Muscle layer of duodenum (tissue), 2 donors: ENCODE measurements at regions not wholly inside any gene's neighbourhood (a gene's known extent, or its start where the extent isn't known, plus 50 kb on each side); places are given as distances from the start of the nearest gene placed in this dataset.
"Not testable (repeated sequence)": the region's sequence is repeated elsewhere in the genome, so short reads cannot be mapped to it uniquely, and the experiment has no call there.

ENCODE experiments used
- H3K27ac ChIP-seq: one replicate; pipeline ENCODE4 v1.7.0; 2013; ENCODE audit warnings: mild to moderate bottlenecking, low read length
- H3K27me3 ChIP-seq: one replicate; pipeline ENCODE4 v1.7.0; 2013; ENCODE audit warnings: low read depth, mild to moderate bottlenecking, control low read depth, low read length
- H3K36me3 ChIP-seq, 2 donors: one replicate each; pipeline ENCODE4 v1.7.0; 2013; ENCODE audit warnings: low read length in 2 of 2, control low read depth in 1 of 2, mild to moderate bottlenecking in 1 of 2; ENCODE audit not compliant: insufficient read depth in 2 of 2, control insufficient read depth in 1 of 2
- H3K4me1 ChIP-seq, 2 donors: one replicate each; pipeline ENCODE4 v1.7.0; 2013; ENCODE audit warnings: low read length in 2 of 2, mild to moderate bottlenecking in 2 of 2, control low read depth in 1 of 2, moderate library complexity in 1 of 2; ENCODE audit not compliant: insufficient read depth in 2 of 2, control insufficient read depth in 1 of 2
- H3K4me3 ChIP-seq, 2 donors: one replicate each; pipeline ENCODE4 v1.7.0; 2013; ENCODE audit warnings: low read length in 2 of 2, low read depth in 1 of 2, mild to moderate bottlenecking in 1 of 2
- H3K9me3 ChIP-seq, 2 donors: one replicate each; pipeline ENCODE4 v1.7.0; 2013; ENCODE audit warnings: low read length in 2 of 2, control low read depth in 1 of 2, mild to moderate bottlenecking in 1 of 2; ENCODE audit not compliant: control insufficient read depth in 1 of 2
- donor health status: healthy.

- no peak overlapping the region for H3K4me3 ChIP-seq
- H3K36me3 ChIP-seq: no peaks in the 10 kb centered on the region
These were observed 564.6 kb downstream of the C12orf50 start for GRCh38 chr12:87464565-87464964.

GRCh38 chr12:87444039-87444438, 585.2 kb downstream of the C12orf50 start:
- H3K27ac ChIP-seq: no peak overlapping the region
- H3K4me1 ChIP-seq: no peaks in the 10 kb centered on the region
- H3K36me3 ChIP-seq: no peaks in the 10 kb centered on the region
- H3K4me3 ChIP-seq: no peak overlapping the region
- H3K9me3 ChIP-seq: no peaks in the 10 kb centered on the region
- no peaks in the 10 kb centered on the region for H3K27me3 ChIP-seq

More at GRCh38 chr12:87464565-87464964, 564.6 kb downstream of the C12orf50 start:
- Histone ChIP-seq H3K27ac (no peak overlapping the region), H3K9me3 (no peaks in the 10 kb centered on the region), H3K4me1 (no peaks in the 10 kb centered on the region), H3K27me3 (no peaks in the 10 kb centered on the region)

- H3K4me3 ChIP-seq: no peak overlapping the region
- no peaks in the 10 kb centered on the region for H3K9me3 ChIP-seq
- no peaks in the 10 kb centered on the region for H3K4me1 ChIP-seq
- H3K27me3 ChIP-seq: no peaks in the 10 kb centered on the region
- no peak overlapping the region for H3K27ac ChIP-seq
- H3K36me3 ChIP-seq: no peaks in the 10 kb centered on the region
These were observed 587.7 kb downstream of the C12orf50 start for GRCh38 chr12:87441511-87441910.

GRCh38 chr12:87439990-87440827, 589.0 kb downstream of the C12orf50 start:
- Histone ChIP-seq H3K27me3 (no peaks in the 10 kb centered on the region), H3K27ac (no peak overlapping the region), H3K9me3 (no peaks in the 10 kb centered on the region), H3K4me3 (no peak overlapping the region), H3K36me3 (no peaks in the 10 kb centered on the region), H3K4me1 (no peaks in the 10 kb centered on the region)

GRCh38 chr12:87430444-87430843, 598.8 kb downstream of the C12orf50 start:
- Histone ChIP-seq H3K27ac (no peak overlapping the region), H3K27me3 (no peaks in the 10 kb centered on the region), H3K36me3 (no peaks in the 10 kb centered on the region), H3K4me3 (no peak overlapping the region), H3K9me3 (peaks cover 4% of the 10 kb centered on the region in 2 donors), H3K4me1 (no peaks in the 10 kb centered on the region)

GRCh38 chr12:87428701-87429277, 600.4 kb downstream of the C12orf50 start:
- no peak overlapping the region for H3K27ac ChIP-seq
- no peaks in the 10 kb centered on the region for H3K36me3 ChIP-seq
- H3K4me1 ChIP-seq: no peaks in the 10 kb centered on the region
- H3K4me3 ChIP-seq: no peak overlapping the region
- no peaks in the 10 kb centered on the region for H3K27me3 ChIP-seq
- H3K9me3 ChIP-seq: peaks cover 4% of the 10 kb centered on the region in 2 donors

GRCh38 chr12:87427770-87428169, 601.4 kb downstream of the C12orf50 start:
- Histone ChIP-seq H3K27me3 (no peaks in the 10 kb centered on the region), H3K27ac (no peak overlapping the region), H3K4me1 (no peaks in the 10 kb centered on the region), H3K36me3 (no peaks in the 10 kb centered on the region), H3K4me3 (no peak overlapping the region), H3K9me3 (peaks cover 4% of the 10 kb centered on the region in 2 donors)

GRCh38 chr12:87425942-87426554, 603.2 kb downstream of the C12orf50 start:
- H3K27ac ChIP-seq: no peak overlapping the region

GRCh38 chr12:87421233-87421632, 608.0 kb downstream of the C12orf50 start:
- H3K36me3 ChIP-seq, H3K27ac ChIP-seq, H3K4me3 ChIP-seq, H3K27me3 ChIP-seq, H3K4me1 ChIP-seq, H3K9me3 ChIP-seq: not testable (repeated sequence)

More at GRCh38 chr12:87425942-87426554, 603.2 kb downstream of the C12orf50 start:
- H3K4me3 ChIP-seq: no peak overlapping the region
- peaks cover 4% of the 10 kb centered on the region in 2 donors for H3K9me3 ChIP-seq
- H3K36me3 ChIP-seq: no peaks in the 10 kb centered on the region
- no peaks in the 10 kb centered on the region for H3K27me3 ChIP-seq
- no peaks in the 10 kb centered on the region for H3K4me1 ChIP-seq

- Histone ChIP-seq H3K9me3 (peaks cover 0 to 2% of the 10 kb centered on the region in 2 donors), H3K4me1 (no peaks in the 10 kb centered on the region), H3K27me3 (no peaks in the 10 kb centered on the region), H3K36me3 (no peaks in the 10 kb centered on the region), H3K27ac (no peak overlapping the region), H3K4me3 (no peak overlapping the region)
These were observed 615.4 kb downstream of the C12orf50 start for GRCh38 chr12:87413784-87414183.

- H3K36me3 ChIP-seq: no peaks in the 10 kb centered on the region
- no peak overlapping the region for H3K4me3 ChIP-seq
- H3K9me3 ChIP-seq: no peaks in the 10 kb centered on the region
- no peaks in the 10 kb centered on the region for H3K4me1 ChIP-seq
- no peaks in the 10 kb centered on the region for H3K27me3 ChIP-seq
- H3K27ac ChIP-seq: no peak overlapping the region
These were observed 622.3 kb downstream of the C12orf50 start for GRCh38 chr12:87406926-87407325.
